NOMO-1 treated with dmso at 0.1 percent for 144 hours (cell line): ENCODE measurements at regions not wholly inside any gene's neighbourhood (a gene's known extent, or its start where the extent isn't known, plus 50 kb on each side); places are given as distances from the start of the nearest gene placed in this dataset.

Experiments used
- DNase-seq: peaks from one replicate; lab custom pipeline; 2025; ENCODE audit not compliant: unreplicated experiment; lab: John Stamatoyannopoulos, UW

GRCh38 chr3:113051787-113052186 is 61.0 kb downstream of the GTPBP8 start:
- no peak for DNase-seq

- DNase-seq: no peak
Measured at GRCh38 chr3:113053169-113053568, 62.4 kb downstream of the GTPBP8 start.

- peak; percentile 29 for DNase-seq
Measured at GRCh38 chr3:113054552-113054951, 63.8 kb downstream of the GTPBP8 start.

GRCh38 chr3:113055201-113055600 is 64.4 kb downstream of the GTPBP8 start:
- DNase-seq: peak; percentile 46

- DNase-seq: no peak
Measured at GRCh38 chr3:113055961-113056360, 65.2 kb downstream of the GTPBP8 start.

GRCh38 chr3:113057117-113057516 is 66.3 kb downstream of the GTPBP8 start:
- DNase-seq: no peak

GRCh38 chr3:113058188-113058587 is 67.4 kb downstream of the GTPBP8 start:
- DNase-seq: no peak

- no peak for DNase-seq
Measured at GRCh38 chr3:113062705-113063104, 71.9 kb downstream of the GTPBP8 start.

- no peak for DNase-seq
Measured at GRCh38 chr3:113063126-113063894, 72.5 kb downstream of the GTPBP8 start.

GRCh38 chr3:113064183-113064582 is 73.4 kb downstream of the GTPBP8 start:
- no peak for DNase-seq

GRCh38 chr3:113065336-113065735 is 74.6 kb downstream of the GTPBP8 start:
- DNase-seq: no peak

GRCh38 chr3:113070072-113070640 is 79.4 kb downstream of the GTPBP8 start:
- no peak for DNase-seq

- no peak for DNase-seq
Measured at GRCh38 chr3:113070681-113071113, 79.9 kb downstream of the GTPBP8 start.

- DNase-seq: no peak
Measured at GRCh38 chr3:113075588-113075987, 84.8 kb downstream of the GTPBP8 start.

- DNase-seq: no peak
Measured at GRCh38 chr3:113079218-113079961, 88.6 kb downstream of the GTPBP8 start.

- DNase-seq: peak; percentile 23
Measured at GRCh38 chr3:113084777-113085176, 94.0 kb downstream of the GTPBP8 start.

GRCh38 chr3:113086560-113087461 is 96.0 kb downstream of the GTPBP8 start:
- no peak for DNase-seq

- no peak for DNase-seq
Measured at GRCh38 chr3:113088616-113089015, 97.8 kb downstream of the GTPBP8 start.

- DNase-seq: no peak
Measured at GRCh38 chr3:113091417-113091816, 100.6 kb downstream of the GTPBP8 start.

GRCh38 chr3:113092746-113093145 is 102.0 kb downstream of the GTPBP8 start:
- no peak for DNase-seq
